Left cardiac atrium (tissue), 2 donors: ENCODE measurements at regions not wholly inside any gene's neighbourhood (a gene's known extent, or its start where the extent isn't known, plus 50 kb on each side); places are given as distances from the start of the nearest gene placed in this dataset.

Experiments used
- microRNA-seq, 2 donors: library from miRNA; unstranded; fragments of <30 nt; microRNA quantifications; one replicate each; pipeline ENCODE4 v1.2.0, GENCODE V29; 2020
- donor health status: DM: no; HTN: yes; CAD: no; lungs with severe emphysema.
- donor health status: DM: yes; HTN: yes; CAD: no.

Small RNA genes in the stretch of these regions (microRNA-seq; reads per million reads assigned to microRNA genes)
- 0 reads per million in 2 donors for gene MIR588
